Activated naive CD4-positive, alpha-beta T cell treated with anti-CD3 and anti-CD28 coated beads, Interleukin-2, amount 50 U/mL, for 72 hours (primary cell): ENCODE measurements at regions not wholly inside any gene's neighbourhood (a gene's known extent, or its start where the extent isn't known, plus 50 kb on each side); places are given as distances from the start of the nearest gene placed in this dataset.
"Not testable (repeated sequence)": the region's sequence is repeated elsewhere in the genome, so short reads cannot be mapped to it uniquely, and the experiment has no call there.

Experiments
- ATAC-seq, 2 donors: fragments of 150-1000 bp; cut with Tn5 transposase; 2 replicates each; pipeline ENCODE4 v1.10.0; 2021; ENCODE audit warnings: mild to moderate bottlenecking in 2 of 2, moderate library complexity in 2 of 2
- DNase-seq, 2 donors: peaks; one replicate each; pipeline ENCODE4 v3.0.0; 2021 to 2022; ENCODE audit warnings: low spot score in 2 of 2
- H3K27ac Mint-ChIP-seq, 2 donors: one replicate each; pipeline ENCODE4 v1.8.0; 2022; ENCODE audit warnings: mild to moderate bottlenecking in 2 of 2, mixed read lengths in 2 of 2
- H3K36me3 Mint-ChIP-seq, 2 donors: one replicate each; pipeline ENCODE4 v1.8.0; 2022; ENCODE audit warnings: mixed read lengths in 2 of 2
- H3K9me3 Mint-ChIP-seq, 2 donors: one replicate each; pipeline ENCODE4 v1.8.0; 2022; ENCODE audit warnings: mixed read lengths in 2 of 2

- H3K27ac Mint-ChIP-seq: no peak overlapping the region
- ATAC-seq: no peak
- peaks cover 5 to 6% of the 10 kb centered on the region in 2 donors for H3K9me3 Mint-ChIP-seq
- H3K36me3 Mint-ChIP-seq: no peaks in the 10 kb centered on the region
- DNase-seq: no peak
Observed at GRCh38 chr5:164532235-164532900, 1026.9 kb downstream of the MAT2B start.

GRCh38 chr5:164533426-164533825 lies 1028.0 kb downstream of the MAT2B start:
- not testable (repeated sequence) for DNase-seq, H3K9me3 Mint-ChIP-seq, H3K27ac Mint-ChIP-seq, ATAC-seq, H3K36me3 Mint-ChIP-seq

- Mint-ChIP-seq H3K27ac (no peak overlapping the region), H3K9me3 (peaks cover 3 to 8% of the 10 kb centered on the region in 2 donors), H3K36me3 (no peaks in the 10 kb centered on the region)
- DNase-seq: no peak
- ATAC-seq: no peak
Observed at GRCh38 chr5:164540174-164540573, 1034.8 kb downstream of the MAT2B start.

- DNase-seq: no peak
- Mint-ChIP-seq H3K27ac (no peak overlapping the region), H3K36me3 (no peaks in the 10 kb centered on the region), H3K9me3 (peaks cover 3 to 7% of the 10 kb centered on the region in 2 donors)
- no peak for ATAC-seq
Observed at GRCh38 chr5:164545507-164545906, 1040.1 kb downstream of the MAT2B start.

GRCh38 chr5:164553851-164554250 lies 1048.4 kb downstream of the MAT2B start:
- Mint-ChIP-seq H3K9me3 (peaks cover 0 to 4% of the 10 kb centered on the region in 2 donors), H3K27ac (no peak overlapping the region), H3K36me3 (no peaks in the 10 kb centered on the region)
- no peak for ATAC-seq
- no peak for DNase-seq

- peaks cover 0 to 4% of the 10 kb centered on the region in 2 donors for H3K9me3 Mint-ChIP-seq
- no peak for ATAC-seq
- no peaks in the 10 kb centered on the region for H3K36me3 Mint-ChIP-seq
- no peak for DNase-seq
- no peak overlapping the region for H3K27ac Mint-ChIP-seq
Observed at GRCh38 chr5:164555809-164556208, 1050.4 kb downstream of the MAT2B start.

GRCh38 chr5:164560216-164560615 lies 1054.8 kb downstream of the MAT2B start:
- H3K27ac Mint-ChIP-seq: no peak overlapping the region

GRCh38 chr5:164561933-164562872 lies 1056.8 kb downstream of the MAT2B start:
- ATAC-seq (no peak), DNase-seq (no peak)
- H3K27ac Mint-ChIP-seq: no peak overlapping the region
- no peaks in the 10 kb centered on the region for H3K36me3 Mint-ChIP-seq
- peaks cover 0 to 4% of the 10 kb centered on the region in 2 donors for H3K9me3 Mint-ChIP-seq

More at GRCh38 chr5:164560216-164560615, 1054.8 kb downstream of the MAT2B start:
- peaks cover 0 to 4% of the 10 kb centered on the region in 2 donors for H3K9me3 Mint-ChIP-seq
- H3K36me3 Mint-ChIP-seq: no peaks in the 10 kb centered on the region
- DNase-seq (no peak), ATAC-seq (no peak)

- no peak overlapping the region for H3K27ac Mint-ChIP-seq
- no peak for ATAC-seq
- peaks cover 0 to 4% of the 10 kb centered on the region in 2 donors for H3K9me3 Mint-ChIP-seq
- no peak for DNase-seq
- H3K36me3 Mint-ChIP-seq: no peaks in the 10 kb centered on the region
Observed at GRCh38 chr5:164563370-164563769, 1058.0 kb downstream of the MAT2B start.

GRCh38 chr5:164573397-164573796 lies 1068.0 kb downstream of the MAT2B start:
- no peaks in the 10 kb centered on the region for H3K36me3 Mint-ChIP-seq
- DNase-seq (no peak), ATAC-seq (no peak)
- H3K27ac Mint-ChIP-seq: no peak overlapping the region
- peaks cover 10 to 14% of the 10 kb centered on the region in 2 donors for H3K9me3 Mint-ChIP-seq

GRCh38 chr5:164577201-164577600 lies 1071.8 kb downstream of the MAT2B start:
- peaks cover 3 to 8% of the 10 kb centered on the region in 2 donors for H3K9me3 Mint-ChIP-seq
- no peaks in the 10 kb centered on the region for H3K36me3 Mint-ChIP-seq
- ATAC-seq (no peak), DNase-seq (no peak)
- no peak overlapping the region for H3K27ac Mint-ChIP-seq

- Mint-ChIP-seq H3K27ac (no peak overlapping the region), H3K9me3 (peaks cover 3 to 8% of the 10 kb centered on the region in 2 donors), H3K36me3 (no peaks in the 10 kb centered on the region)
- ATAC-seq: no peak
- no peak for DNase-seq
Observed at GRCh38 chr5:164577742-164578141, 1072.3 kb downstream of the MAT2B start.

GRCh38 chr5:164578401-164578800 lies 1073.0 kb downstream of the MAT2B start:
- no peak for DNase-seq
- Mint-ChIP-seq H3K9me3 (peaks cover 3 to 8% of the 10 kb centered on the region in 2 donors), H3K27ac (no peak overlapping the region), H3K36me3 (no peaks in the 10 kb centered on the region)
- ATAC-seq: no peak

- Mint-ChIP-seq H3K27ac (no peak overlapping the region), H3K9me3 (peaks cover 0 to 8% of the 10 kb centered on the region in 2 donors), H3K36me3 (no peaks in the 10 kb centered on the region)
- no peak for ATAC-seq
- no peak for DNase-seq
Observed at GRCh38 chr5:164578911-164579310, 1073.5 kb downstream of the MAT2B start.

GRCh38 chr5:164580155-164580554 lies 1074.7 kb downstream of the MAT2B start:
- peaks cover 0 to 5% of the 10 kb centered on the region in 2 donors for H3K9me3 Mint-ChIP-seq
- H3K36me3 Mint-ChIP-seq: no peaks in the 10 kb centered on the region
- DNase-seq (no peak), ATAC-seq (no peak)
- no peak overlapping the region for H3K27ac Mint-ChIP-seq

- ATAC-seq: no peak
- Mint-ChIP-seq H3K36me3 (no peaks in the 10 kb centered on the region), H3K27ac (no peak overlapping the region), H3K9me3 (peaks cover 5 to 14% of the 10 kb centered on the region in 2 donors)
- no peak for DNase-seq
Observed at GRCh38 chr5:164581889-164582288, 1076.5 kb downstream of the MAT2B start.

GRCh38 chr5:164593982-164594381 lies 1088.6 kb downstream of the MAT2B start:
- no peaks in the 10 kb centered on the region for H3K36me3 Mint-ChIP-seq
- ATAC-seq: no peak

More at GRCh38 chr5:164593982-164594381, 1088.6 kb downstream of the MAT2B start:
- Mint-ChIP-seq H3K27ac (no peak overlapping the region), H3K9me3 (peaks cover 5 to 7% of the 10 kb centered on the region in 2 donors)
- DNase-seq: no peak
